NOMO-1 treated with dmso at 0.1 percent for 144 hours (cell line): ENCODE measurements at regions not wholly inside any gene's neighbourhood (a gene's known extent, or its start where the extent isn't known, plus 50 kb on each side); places are given as distances from the start of the nearest gene placed in this dataset.
"Not testable (repeated sequence)": the region's sequence is repeated elsewhere in the genome, so short reads cannot be mapped to it uniquely, and the experiment has no call there.

Source experiments
- DNase-seq: peaks from one replicate; lab custom pipeline; 2025; ENCODE audit not compliant: unreplicated experiment; lab: John Stamatoyannopoulos, UW

- DNase-seq, result no peak
Observed at GRCh38 chr20:1845163-1845523, 50.1 kb upstream of the SIRPA start.

- peak; percentile 90 for DNase-seq
Observed at GRCh38 chr20:1844325-1845162, 50.7 kb upstream of the SIRPA start.

- no peak for DNase-seq
Observed at GRCh38 chr20:1842281-1842680, 52.9 kb upstream of the SIRPA start.

GRCh38 chr20:1841554-1842140, 53.6 kb upstream of the SIRPA start:
- no peak for DNase-seq

GRCh38 chr20:1840817-1841553, 54.2 kb upstream of the SIRPA start:
- no peak for DNase-seq

GRCh38 chr20:1839376-1840317, 55.6 kb upstream of the SIRPA start:
- DNase-seq, result not testable (repeated sequence)

GRCh38 chr20:1838556-1839279, 56.5 kb upstream of the SIRPA start:
- DNase-seq, result no peak

GRCh38 chr20:1835186-1836035, 59.8 kb upstream of the SIRPA start:
- no peak for DNase-seq

GRCh38 chr20:1833728-1834726, 61.2 kb upstream of the SIRPA start:
- DNase-seq, result no peak

- no peak for DNase-seq
Observed at GRCh38 chr20:1833216-1833615, 62.0 kb upstream of the SIRPA start.

- no peak for DNase-seq
Observed at GRCh38 chr20:1832634-1833033, 62.6 kb upstream of the SIRPA start.

GRCh38 chr20:1831606-1832005, 63.6 kb upstream of the SIRPA start:
- DNase-seq, result no peak

- no peak for DNase-seq
Observed at GRCh38 chr20:1831096-1831495, 64.1 kb upstream of the SIRPA start.

GRCh38 chr20:1830240-1830639, 65.0 kb upstream of the SIRPA start:
- DNase-seq, result no peak

- no peak for DNase-seq
Observed at GRCh38 chr20:1829531-1829930, 65.7 kb upstream of the SIRPA start.

GRCh38 chr20:1828786-1829131, 66.4 kb upstream of the SIRPA start:
- DNase-seq, result no peak

- no peak for DNase-seq
Observed at GRCh38 chr20:1827974-1828785, 67.0 kb upstream of the SIRPA start.
